K562 (cell line): ENCODE measurements at regions not wholly inside any gene's neighbourhood (a gene's known extent, or its start where the extent isn't known, plus 50 kb on each side); places are given as distances from the start of the nearest gene placed in this dataset.

ENCODE experiments used
- ATAC-seq: fragments of 200-7000 bp; cut with Tn5 transposase; 3 replicates; pipeline ENCODE4 v1.9.1; 2020; ENCODE audit warnings: moderate library complexity
- BruUV-seq: library from RNA; stranded (reverse); fragments of 400-500 nt; replicated peaks from 2 replicates; lab custom pipeline; 2021; lab: Mats Ljungman, UMichigan
- CTCF ChIA-PET: fragments of 300-600 bp; formaldehyde crosslinking; extraction: SDS; loops from one replicate; lab custom pipeline; 2021; ENCODE audit warnings: low intra/inter-chr PET ratio; lab: Yijun Ruan, JAX
- POLR2A ChIA-PET: fragments of 300-600, 350-650 bp; sonication (Branson Sonifier 250); formaldehyde crosslinking; extraction: SDS; loops from one replicate; lab custom pipeline; 2021; ENCODE audit warnings: antibody characterized with exemption, inconsistent platforms; lab: Yijun Ruan, JAX
- DNase-seq, 4 experiments: peaks; one replicate each; pipeline versions ENCODE4 v3.0.0 to v3.0.0-alpha.2; 2011 to 2018; ENCODE audit warnings: low spot score in 3 of 4, mixed read lengths in 3 of 4; ENCODE audit errors: extremely low read depth in 1 of 4
- FAIRE-seq: peaks from 2 replicates; lab custom pipeline; 2011; peaks lifted over from hg19 to GRCh38; lab: Jason Lieb, UNC
- H2AFZ ChIP-seq: 2 replicates; pipeline ENCODE4 v1.6.0; 2011; ENCODE audit warnings: low read depth, low read length, control low read depth, inconsistent platforms
- H3K27ac ChIP-seq: fragments of 200-600 bp; 3 replicates; pipeline ENCODE4 v1.8.0; 2011; ENCODE audit warnings: low read depth, mild to moderate bottlenecking, control low read depth, inconsistent platforms, low read length, moderate library complexity, mixed read lengths; ENCODE audit errors: extremely low read depth
- H3K27me3 ChIP-seq, 2 experiments: fragments of 300-600 bp in 1 of 2; 2 replicates in 1 of 2; 3 replicates in 1 of 2; pipeline versions ENCODE4 v1.6.0 to v1.8.0; 2011; ENCODE audit warnings: inconsistent platforms in 2 of 2, low read length in 2 of 2, mild to moderate bottlenecking in 1 of 2, mixed read lengths in 1 of 2, moderate library complexity in 1 of 2; ENCODE audit not compliant: control insufficient read depth in 2 of 2, insufficient read depth in 2 of 2
- H3K36me3 ChIP-seq: fragments of 300-600 bp; 3 replicates; pipeline ENCODE4 v1.8.0; 2011; ENCODE audit warnings: mild to moderate bottlenecking, low read length, inconsistent platforms; ENCODE audit not compliant: control insufficient read depth, insufficient read depth
- H3K4me1 ChIP-seq, 2 experiments: fragments of 200-600 bp in 1 of 2; replicated peaks in 1 of 2; 2 replicates in 1 of 2; 3 replicates in 1 of 2; pipeline versions ENCODE4 v1.5.1 to v1.8.0; 2011; ENCODE audit warnings: inconsistent platforms in 2 of 2, low read length in 2 of 2, mild to moderate bottlenecking in 1 of 2, mixed read lengths in 1 of 2, moderate library complexity in 1 of 2; ENCODE audit not compliant: control insufficient read depth in 2 of 2, insufficient read depth in 2 of 2
- H3K4me2 ChIP-seq: 2 replicates; pipeline ENCODE4 v1.6.1; 2011; ENCODE audit warnings: low read length, control low read depth, inconsistent platforms, mixed read lengths; ENCODE audit not compliant: insufficient read depth
- H3K4me3 ChIP-seq: fragments of 200-600 bp; sonication (generic), shearing (Covaris generic); 2 replicates; pipeline ENCODE4 v1.5.1; 2016; ENCODE audit warnings: control low read depth, inconsistent platforms
- H3K79me2 ChIP-seq: fragments of 200-600 bp; 3 replicates; pipeline ENCODE4 v1.8.0; 2011; ENCODE audit warnings: low read length, inconsistent platforms; ENCODE audit not compliant: control insufficient read depth, insufficient read depth
- H3K9ac ChIP-seq, 2 experiments: 2 replicates each; pipeline versions ENCODE4 v1.6.0 to v1.6.1; 2011; ENCODE audit warnings: low read depth in 2 of 2, low read length in 2 of 2, control low read depth in 1 of 2, inconsistent platforms in 1 of 2, mild to moderate bottlenecking in 1 of 2, mixed read lengths in 1 of 2; ENCODE audit not compliant: insufficient read depth in 1 of 2
- H3K9me1 ChIP-seq: one replicate; pipeline ENCODE4 v1.6.0; 2011; ENCODE audit warnings: inconsistent platforms, mild to moderate bottlenecking, low read length, moderate library complexity; ENCODE audit not compliant: control insufficient read depth, insufficient read depth
- H3K9me3 ChIP-seq: replicated peaks from 2 replicates; pipeline ENCODE4 v1.5.1; 2011; ENCODE audit warnings: low read depth, low read length, inconsistent platforms; ENCODE audit not compliant: control insufficient read depth, insufficient read depth
- H4K20me1 ChIP-seq: replicated peaks from 2 replicates; pipeline ENCODE4 v1.6.1; 2011; ENCODE audit warnings: low read length, inconsistent platforms, mixed read lengths; ENCODE audit not compliant: control insufficient read depth, insufficient read depth
- ATF4 ChIP-seq: fragments of 450-650 bp; formaldehyde crosslinking; IDR thresholded peaks from 2 replicates; pipeline ENCODE4 v1.4.0; 2022; ENCODE audit warnings: mild to moderate bottlenecking, moderate library complexity
- BRCA1 ChIP-seq, 2 experiments: fragments of 450-650 bp in 1 of 2; sonication (generic) in 1 of 2; formaldehyde crosslinking in 1 of 2; IDR thresholded peaks; 2 replicates each; pipeline versions ENCODE4 v1.5.0 to v1.6.1; 2017 to 2020; ENCODE audit warnings: mild to moderate bottlenecking in 1 of 2, missing genetic modification reagents in 1 of 2
- CTCFL ChIP-seq: IDR thresholded peaks from 2 replicates; pipeline ENCODE4 v1.6.1; 2011; ENCODE audit warnings: borderline replicate concordance, low read depth, mild to moderate bottlenecking, moderate library complexity, low read length; ENCODE audit not compliant: insufficient read depth, poor library complexity, severe bottlenecking
- EGR1 ChIP-seq: fragments of 450-650 bp; conservative IDR thresholded peaks from 2 replicates; pipeline ENCODE4 v1.6.1; 2017; ENCODE audit warnings: mild to moderate bottlenecking
- GABPB2 ChIP-seq: fragments of 250-450 bp; sonication (Bioruptor Pico); conservative IDR thresholded peaks from 2 replicates; pipeline ENCODE4 v1.5.1; 2021; ENCODE audit warnings: mild to moderate bottlenecking
- L3MBTL2 ChIP-seq: fragments of 450-650 bp; IDR thresholded peaks from 2 replicates; pipeline ENCODE4 v1.6.1; 2016; ENCODE audit warnings: mild to moderate bottlenecking, moderate library complexity
- PHTF2 ChIP-seq: fragments of 250-450 bp; sonication (Bioruptor Pico); IDR thresholded peaks from 2 replicates; pipeline ENCODE4 v1.5.0; 2021; ENCODE audit warnings: mild to moderate bottlenecking
- RAD21 ChIP-seq, 2 experiments: fragments of 250-450 bp in 1 of 2; fragments of 450-650 bp in 1 of 2; sonication (Bioruptor Pico) in 1 of 2; formaldehyde crosslinking in 1 of 2; IDR thresholded peaks in 1 of 2; conservative IDR thresholded peaks in 1 of 2; 2 replicates each; pipeline versions ENCODE4 v1.4.0 to v1.8.0; 2020 to 2022; ENCODE audit warnings: mild to moderate bottlenecking in 2 of 2, moderate library complexity in 1 of 2
- TOE1 ChIP-seq, 2 experiments: fragments of 450-650 bp in 1 of 2; sonication (generic) in 1 of 2; formaldehyde crosslinking in 1 of 2; IDR thresholded peaks; 2 replicates each; pipeline versions ENCODE4 v1.7.1 to v1.8.0; 2016 to 2022; ENCODE audit warnings: borderline replicate concordance in 2 of 2, mild to moderate bottlenecking in 2 of 2, antibody characterized with exemption in 1 of 2, inconsistent platforms in 1 of 2, low read depth in 1 of 2, missing genetic modification reagents in 1 of 2, moderate library complexity in 1 of 2
- UBTF ChIP-seq, 2 experiments: IDR thresholded peaks; 2 replicates each; pipeline ENCODE4 v1.6.1; 2012; ENCODE audit warnings: improper control_type of control experiment in 2 of 2, low read depth in 2 of 2, low read length in 2 of 2, borderline replicate concordance in 1 of 2
- USF1 ChIP-seq: sonication (generic); formaldehyde crosslinking; IDR thresholded peaks from 2 replicates; pipeline ENCODE4 v1.9.0; 2022; ENCODE audit warnings: mild to moderate bottlenecking, missing genetic modification reagents
- ZBTB26 ChIP-seq: fragments of 450-650 bp; formaldehyde crosslinking; IDR thresholded peaks from 2 replicates; pipeline ENCODE4 v1.4.0; 2022; ENCODE audit warnings: missing genetic modification characterization
- ZC3H4 ChIP-seq: sonication (generic); formaldehyde crosslinking; IDR thresholded peaks from 2 replicates; pipeline ENCODE4 v1.9.0; 2021; ENCODE audit warnings: missing genetic modification reagents, borderline replicate concordance
- ZNF232 ChIP-seq: sonication (generic); formaldehyde crosslinking; IDR thresholded peaks from 2 replicates; pipeline ENCODE4 v1.8.0; 2022; ENCODE audit warnings: mild to moderate bottlenecking, missing genetic modification reagents
- ZNF695 ChIP-seq: fragments of 450-650 bp; formaldehyde crosslinking; IDR thresholded peaks from 2 replicates; pipeline ENCODE4 v1.4.0; 2020; ENCODE audit warnings: mild to moderate bottlenecking, moderate library complexity
- WGBS: fragments of 100-300 bp; shearing (Covaris generic); methylation state at CpG from one replicate; pipeline ENCODE4 v1.1.6; 2016; ENCODE audit warnings: low coverage, mixed read lengths; ENCODE audit not compliant: insufficient coverage; ENCODE audit errors: missing lambda C conversion rate; 5-methylcytosine and 5-hydroxymethylcytosine counted together
- in situ Hi-C: fragments of 300-500 bp; cut with MboI; formaldehyde crosslinking; loops from 4 replicates; pipeline ENCODE4 v1.15.0; 2018; ENCODE audit warnings: inconsistent platforms, mixed read lengths
- intact Hi-C: fragments of 100-400 bp; cut with micrococcal nuclease; formaldehyde crosslinking; loops from 2 replicates; pipeline ENCODE4 v1.14.2; 2022

GRCh38 chr16:52238710-52239109 is 308.2 kb downstream of the TOX3 start:
- no peak overlapping the region for H3K4me3 ChIP-seq
- no peak for TF ChIP-seq GABPB2 (CRISPR knock-in tag)
- no peak for TF ChIP-seq ZC3H4 (CRISPR knock-in tag)
- TF ChIP-seq TOE1 (IDR thresholded peaks at IDR 0.05; ENCODE audit: borderline replicate concordance): no peak
- no peak for TF ChIP-seq TOE1 (CRISPR knock-in tag; IDR thresholded peaks at IDR 0.05; ENCODE audit: borderline replicate concordance, low read depth)
- no peak for TF ChIP-seq UBTF (IDR thresholded peaks at IDR 0.05; ENCODE audit: borderline replicate concordance in 1 of 2, low read depth in 2 of 2, low read length in 2 of 2)
- TF ChIP-seq PHTF2 (CRISPR knock-in tag): no peak
- TF ChIP-seq USF1 (CRISPR knock-in tag): no peak
- TF ChIP-seq BRCA1 (IDR thresholded peaks at IDR 0.05): no peak
- no peak for TF ChIP-seq BRCA1 (CRISPR knock-in tag; IDR thresholded peaks at IDR 0.05)
- TF ChIP-seq CTCFL: no peak
- TF ChIP-seq RAD21 (CRISPR knock-in tag; conservative IDR thresholded peaks at IDR 0.05 in 1 of 2, IDR thresholded peaks at IDR 0.05 in 1 of 2): no peak
- TF ChIP-seq ZBTB26 (CRISPR knock-in tag): no peak
- no peak for TF ChIP-seq EGR1
- no peak for TF ChIP-seq L3MBTL2
- no peak for TF ChIP-seq ZNF695 (CRISPR knock-in tag)
- no peak for TF ChIP-seq ZNF232
- TF ChIP-seq ATF4 (CRISPR knock-in tag): no peak

More at GRCh38 chr16:52238710-52239109, 308.2 kb downstream of the TOX3 start:
- Histone ChIP-seq H3K27ac (no peak overlapping the region), H2AFZ (no peak overlapping the region), H3K4me2 (no peak overlapping the region), H3K79me2 (no peaks in the 10 kb centered on the region), H3K36me3 (no peaks in the 10 kb centered on the region), H3K4me1 (no peaks in the 10 kb centered on the region), H3K9me1 (no peaks in the 10 kb centered on the region), H3K27me3 (no peaks in the 10 kb centered on the region), H3K9me3 (no peaks in the 10 kb centered on the region), H4K20me1 (no peaks in the 10 kb centered on the region), H3K9ac (no peak overlapping the region)
- ChIA-PET CTCF (no interaction called here), POLR2A (no interaction called here)
- FAIRE-seq (no peak), ATAC-seq (no peak), DNase-seq (no peak)
- intact Hi-C loops (no loop called here), in situ Hi-C loops (no loop called here)
- WGBS: 0% methylated on average over 2 of the region's 2 CpGs
- no TSS peak for BruUV-seq
